ENCODE measurements at regions not wholly inside any gene's neighbourhood (a gene's known extent, or its start where the extent isn't known, plus 50 kb on each side); places are given as distances from the start of the nearest gene placed in this dataset.

DNA sequence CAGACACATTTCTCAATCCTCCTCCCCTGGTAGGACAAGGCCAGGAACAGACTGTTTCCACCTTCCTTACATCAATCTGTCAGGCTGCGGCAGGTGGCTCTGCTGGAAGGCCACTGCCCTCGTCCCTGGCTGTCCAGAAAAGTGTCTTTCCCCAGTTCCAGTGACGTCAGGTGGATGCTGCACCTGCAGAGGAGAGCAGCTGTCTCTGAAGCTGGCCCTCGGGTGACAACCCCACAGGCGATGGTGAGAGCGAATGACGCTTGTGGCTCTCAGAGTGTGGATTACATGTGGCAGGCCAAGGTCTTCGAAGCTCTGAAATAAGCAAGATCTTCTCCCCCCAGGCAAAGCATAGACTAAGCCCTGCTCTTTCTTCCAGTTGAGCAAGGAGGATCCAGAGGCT lies 146.9 kb upstream of the RET start:
- no peak for ATAC-seq (ENCODE audit: low read depth)
- H3K4me2 ChIP-seq (ENCODE audit: low read depth, low read length), result no peak overlapping the region
- H4K91ac ChIP-seq (ENCODE audit: insufficient read depth, low read depth, low read length), result no peak overlapping the region
- H3K4me3 ChIP-seq (ENCODE audit: insufficient read depth, low read depth, low read length), result no peak overlapping the region
- no peak overlapping the region for H2BK5ac ChIP-seq (ENCODE audit: low read depth, low read length, poor library complexity, severe bottlenecking)
- ChIA-PET POLR2A (ENCODE audit: unreplicated experiment) (no interaction called here), CTCF (no interaction called here)
- H3K14ac ChIP-seq (replicated peaks; ENCODE audit: low read depth, low read length), result no peak overlapping the region
- no peak overlapping the region for H2AFZ ChIP-seq (replicated peaks; ENCODE audit: low read length, poor library complexity)
- no peak overlapping the region for H3K4ac ChIP-seq (ENCODE audit: low read depth, low read length)
- no peaks in the 10 kb centered on the region for H3K36me3 ChIP-seq (ENCODE audit: control insufficient read depth, insufficient read depth, low read length)
- H2BK20ac ChIP-seq (ENCODE audit: low read depth, low read length), result no peak overlapping the region
- dilution Hi-C loops (cut with HindIII; ENCODE audit: low sequenced_read_pairs, unreplicated experiment) (no loop called here), intact Hi-C loops (cut with micrococcal nuclease) (no loop called here), in situ Hi-C loops (cut with MboI; ENCODE audit: low sequenced_read_pairs) (no loop called here)
- no peak for TF ChIP-seq BHLHE40 (IDR thresholded peaks at IDR 0.05; ENCODE audit: low read depth, low read length)
- no peak for TF ChIP-seq MAZ (IDR thresholded peaks at IDR 0.05; ENCODE audit: borderline replicate concordance, low read depth, low read length)
- TF ChIP-seq RAD21 (IDR thresholded peaks at IDR 0.05; ENCODE audit: low read length), result no peak
- TF ChIP-seq SMC3 (IDR thresholded peaks at IDR 0.05; ENCODE audit: low read depth, low read length), result no peak
- TF ChIP-seq RCOR1 (IDR thresholded peaks at IDR 0.05; ENCODE audit: insufficient replicate concordance, low read length), result no peak
- TF ChIP-seq, protein P1, sequence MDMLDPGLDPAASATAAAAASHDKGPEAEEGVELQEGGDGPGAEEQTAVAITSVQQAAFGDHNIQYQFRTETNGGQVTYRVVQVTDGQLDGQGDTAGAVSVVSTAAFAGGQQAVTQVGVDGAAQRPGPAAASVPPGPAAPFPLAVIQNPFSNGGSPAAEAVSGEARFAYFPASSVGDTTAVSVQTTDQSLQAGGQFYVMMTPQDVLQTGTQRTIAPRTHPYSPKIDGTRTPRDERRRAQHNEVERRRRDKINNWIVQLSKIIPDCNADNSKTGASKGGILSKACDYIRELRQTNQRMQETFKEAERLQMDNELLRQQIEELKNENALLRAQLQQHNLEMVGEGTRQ (IDR thresholded peaks at IDR 0.05; ENCODE audit: low read depth, low read length), result no peak
- TF ChIP-seq MXI1 (IDR thresholded peaks at IDR 0.05; ENCODE audit: borderline replicate concordance, low read depth, low read length), result no peak
- TF ChIP-seq FOS (IDR thresholded peaks at IDR 0.05; ENCODE audit: low read depth, low read length), result no peak
- TF ChIP-seq CHD1 (IDR thresholded peaks at IDR 0.05; ENCODE audit: low read depth, low read length), result no peak
- no peak for TF ChIP-seq ELK1 (IDR thresholded peaks at IDR 0.05; ENCODE audit: borderline replicate concordance, low read depth, low read length)
- TF ChIP-seq POLR2A (IDR thresholded peaks at IDR 0.05; ENCODE audit: low read depth, low read length), result no peak
- TF ChIP-seq RFX5 (IDR thresholded peaks at IDR 0.05; ENCODE audit: low read depth, low read length), result no peak
- no peak for TF ChIP-seq MAFK (IDR thresholded peaks at IDR 0.05; ENCODE audit: low read depth, low read length)
- TF ChIP-seq CEBPB (IDR thresholded peaks at IDR 0.05; ENCODE audit: low read depth, low read length), result no peak
- no peak for TF ChIP-seq NFE2L2 (IDR thresholded peaks at IDR 0.05; ENCODE audit: low read depth, low read length)
- TF ChIP-seq, protein P2, sequence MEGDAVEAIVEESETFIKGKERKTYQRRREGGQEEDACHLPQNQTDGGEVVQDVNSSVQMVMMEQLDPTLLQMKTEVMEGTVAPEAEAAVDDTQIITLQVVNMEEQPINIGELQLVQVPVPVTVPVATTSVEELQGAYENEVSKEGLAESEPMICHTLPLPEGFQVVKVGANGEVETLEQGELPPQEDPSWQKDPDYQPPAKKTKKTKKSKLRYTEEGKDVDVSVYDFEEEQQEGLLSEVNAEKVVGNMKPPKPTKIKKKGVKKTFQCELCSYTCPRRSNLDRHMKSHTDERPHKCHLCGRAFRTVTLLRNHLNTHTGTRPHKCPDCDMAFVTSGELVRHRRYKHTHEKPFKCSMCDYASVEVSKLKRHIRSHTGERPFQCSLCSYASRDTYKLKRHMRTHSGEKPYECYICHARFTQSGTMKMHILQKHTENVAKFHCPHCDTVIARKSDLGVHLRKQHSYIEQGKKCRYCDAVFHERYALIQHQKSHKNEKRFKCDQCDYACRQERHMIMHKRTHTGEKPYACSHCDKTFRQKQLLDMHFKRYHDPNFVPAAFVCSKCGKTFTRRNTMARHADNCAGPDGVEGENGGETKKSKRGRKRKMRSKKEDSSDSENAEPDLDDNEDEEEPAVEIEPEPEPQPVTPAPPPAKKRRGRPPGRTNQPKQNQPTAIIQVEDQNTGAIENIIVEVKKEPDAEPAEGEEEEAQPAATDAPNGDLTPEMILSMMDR (conservative IDR thresholded peaks at IDR 0.05; ENCODE audit: low read depth, low read length), result no peak
- no peak overlapping the region for H2BK15ac ChIP-seq (ENCODE audit: low read depth, low read length)
- H3K18ac ChIP-seq (ENCODE audit: low read depth, low read length), result no peak overlapping the region
- no TSS peak for BruUV-seq (replicated peaks)
- H2AK5ac ChIP-seq (ENCODE audit: low read depth, low read length), result no peak overlapping the region
- peaks cover 22% of the 10 kb centered on the region for H3K27me3 ChIP-seq (ENCODE audit: control insufficient read depth, insufficient read depth, low read length)
- no peak overlapping the region for H4K5ac ChIP-seq (ENCODE audit: low read depth, low read length)
- H3K9me3 ChIP-seq (ENCODE audit: control insufficient read depth, insufficient read depth, low read length), result no peaks in the 10 kb centered on the region
- no peaks in the 10 kb centered on the region for H4K20me1 ChIP-seq (ENCODE audit: insufficient read depth, low read length)
- H3K79me1 ChIP-seq (ENCODE audit: low read depth in 1 of 2, low read length in 2 of 2), result no peaks in the 10 kb centered on the region
- no peak overlapping the region for H3K27ac ChIP-seq (ENCODE audit: insufficient read depth, low read length)
- no peak for DNase-seq
- H2AK9ac ChIP-seq (replicated peaks; ENCODE audit: low read depth, low read length, poor library complexity), result peak overlapping the region; percentile 55
- no peak overlapping the region for H2BK120ac ChIP-seq (ENCODE audit: low read depth, low read length)
- no peak overlapping the region for H3K56ac ChIP-seq (ENCODE audit: extremely low read depth, insufficient read depth, low read length)
- 20% methylated on average over 2 of the region's 8 CpGs; no CpG with 5 or more reads in 1 of the 2 experiments for WGBS, 2 experiments (ENCODE audit: extremely low coverage in 2 of 2, insufficient read length in 1 of 2)
- no peaks in the 10 kb centered on the region for H3K4me1 ChIP-seq (ENCODE audit: control insufficient read depth, insufficient read depth, low read length)
- no peak overlapping the region for H3K9ac ChIP-seq (ENCODE audit: low read depth, low read length)
- H3K9me1 ChIP-seq (ENCODE audit: insufficient read depth, low read length), result no peaks in the 10 kb centered on the region
- no peak overlapping the region for H3K23ac ChIP-seq (ENCODE audit: low read depth, low read length)
- H4K8ac ChIP-seq (ENCODE audit: low read depth in 2 of 2, low read length in 2 of 2), result no peak overlapping the region

Measured in IMR-90 (cell line).